Keratinocyte (primary cell): ENCODE measurements at regions not wholly inside any gene's neighbourhood (a gene's known extent, or its start where the extent isn't known, plus 50 kb on each side); places are given as distances from the start of the nearest gene placed in this dataset.

Experiments used
- EZH2 ChIP-seq: IDR thresholded peaks from one replicate; pipeline ENCODE4 v1.6.1; 2012; ENCODE audit warnings: inconsistent platforms, mild to moderate bottlenecking, low read length, moderate library complexity
- TF ChIP-seq, protein P1 (sequence below), 3 experiments: IDR thresholded peaks in 1 of 3; conservative IDR thresholded peaks in 1 of 3; optimal IDR thresholded peaks in 1 of 3; 2 replicates in 2 of 3; 3 replicates in 1 of 3; pipeline versions ENCODE3 to v1.5.1; 2011; ENCODE audit warnings: low read length in 3 of 3, mild to moderate bottlenecking in 3 of 3, moderate library complexity in 2 of 3, control low read depth in 1 of 3, inconsistent platforms in 1 of 3; ENCODE audit not compliant: insufficient read depth in 2 of 3; ENCODE audit errors: extremely low read depth in 1 of 3

DNA sequence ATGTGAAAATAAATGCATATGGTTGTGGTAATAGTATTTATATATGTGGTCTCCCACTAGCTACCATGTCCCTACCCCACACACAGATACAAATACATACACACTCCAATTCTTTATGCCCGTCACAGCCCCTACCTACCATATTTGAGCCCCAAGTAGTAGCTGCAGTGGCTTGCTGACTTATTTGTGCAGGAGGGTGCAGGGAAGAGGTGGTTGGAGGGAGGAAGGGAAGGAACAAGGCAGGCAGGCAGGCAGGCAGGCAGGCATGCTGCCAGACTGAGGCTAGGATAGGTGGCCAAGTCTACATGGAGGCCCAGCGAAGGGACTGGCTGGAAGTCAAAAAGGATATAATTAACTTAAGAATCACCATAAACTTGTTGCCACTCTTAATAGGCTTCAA lies 82.9 kb downstream of the SCN11A start:
- TF ChIP-seq, protein P1, sequence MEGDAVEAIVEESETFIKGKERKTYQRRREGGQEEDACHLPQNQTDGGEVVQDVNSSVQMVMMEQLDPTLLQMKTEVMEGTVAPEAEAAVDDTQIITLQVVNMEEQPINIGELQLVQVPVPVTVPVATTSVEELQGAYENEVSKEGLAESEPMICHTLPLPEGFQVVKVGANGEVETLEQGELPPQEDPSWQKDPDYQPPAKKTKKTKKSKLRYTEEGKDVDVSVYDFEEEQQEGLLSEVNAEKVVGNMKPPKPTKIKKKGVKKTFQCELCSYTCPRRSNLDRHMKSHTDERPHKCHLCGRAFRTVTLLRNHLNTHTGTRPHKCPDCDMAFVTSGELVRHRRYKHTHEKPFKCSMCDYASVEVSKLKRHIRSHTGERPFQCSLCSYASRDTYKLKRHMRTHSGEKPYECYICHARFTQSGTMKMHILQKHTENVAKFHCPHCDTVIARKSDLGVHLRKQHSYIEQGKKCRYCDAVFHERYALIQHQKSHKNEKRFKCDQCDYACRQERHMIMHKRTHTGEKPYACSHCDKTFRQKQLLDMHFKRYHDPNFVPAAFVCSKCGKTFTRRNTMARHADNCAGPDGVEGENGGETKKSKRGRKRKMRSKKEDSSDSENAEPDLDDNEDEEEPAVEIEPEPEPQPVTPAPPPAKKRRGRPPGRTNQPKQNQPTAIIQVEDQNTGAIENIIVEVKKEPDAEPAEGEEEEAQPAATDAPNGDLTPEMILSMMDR (optimal IDR thresholded peaks at IDR 0.05 in 1 of 3, IDR thresholded peaks at IDR 0.05 in 1 of 3, conservative IDR thresholded peaks at IDR 0.05 in 1 of 3; ENCODE audit: extremely low read depth in 1 of 3, insufficient read depth in 2 of 3, low read length in 3 of 3) = no peak
- TF ChIP-seq EZH2 = no peak
